SK-N-SH (cell line): ENCODE measurements at regions not wholly inside any gene's neighbourhood (a gene's known extent, or its start where the extent isn't known, plus 50 kb on each side); places are given as distances from the start of the nearest gene placed in this dataset.

Source experiments
- CTCF ChIA-PET: fragments of 300-600, 350-600 bp; formaldehyde crosslinking; extraction: SDS; loops from one replicate; lab custom pipeline; 2021; lab: Yijun Ruan, JAX
- POLR2A ChIA-PET: fragments of 350-600 bp; sonication (Branson Sonifier 250); formaldehyde crosslinking; extraction: SDS; loops from one replicate; lab custom pipeline; 2020; ENCODE audit warnings: antibody characterized with exemption, inconsistent platforms; lab: Yijun Ruan, JAX
- DNase-seq: peaks from one replicate; pipeline ENCODE4 v3.0.0; 2012
- H2AFZ ChIP-seq: fragments of 200-600 bp; sonication (generic); 2 replicates; pipeline ENCODE4 v1.8.1; 2016; ENCODE audit warnings: antibody characterized with exemption, mild to moderate bottlenecking, low read depth
- H3F3A ChIP-seq: fragments of 200-600 bp; sonication (generic); replicated peaks from 2 replicates; pipeline ENCODE3; 2016; ENCODE audit warnings: antibody characterized with exemption, mild to moderate bottlenecking; ENCODE audit not compliant: insufficient read depth
- H3K27ac ChIP-seq, 2 experiments: fragments of 200-500 bp in 1 of 2; fragments of 200-600 bp in 1 of 2; sonication (Bioruptor generic) in 1 of 2; sonication (generic), shearing (Covaris generic) in 1 of 2; 2 replicates each; pipeline versions ENCODE4 v1.5.1 to v1.6.1; 2014 to 2016; ENCODE audit warnings: low read depth in 2 of 2, inconsistent platforms in 1 of 2, low read length in 1 of 2, mild to moderate bottlenecking in 1 of 2, mixed read lengths in 1 of 2
- H3K27me3 ChIP-seq: fragments of 200-600 bp; sonication (generic), shearing (Covaris generic); 2 replicates; pipeline ENCODE4 v1.6.1; 2016; ENCODE audit warnings: mixed run types; ENCODE audit not compliant: insufficient read depth
- H3K36me3 ChIP-seq, 2 experiments: fragments of 200-500 bp in 1 of 2; fragments of 200-600 bp in 1 of 2; sonication (Bioruptor generic) in 1 of 2; sonication (generic) in 1 of 2; replicated peaks in 1 of 2; 2 replicates each; pipeline versions ENCODE3 to v1.5.1; 2014 to 2016; ENCODE audit warnings: low read length in 1 of 2, mild to moderate bottlenecking in 1 of 2; ENCODE audit not compliant: insufficient read depth in 2 of 2, control insufficient read depth in 1 of 2
- H3K4me1 ChIP-seq, 2 experiments: fragments of 200-500 bp in 1 of 2; fragments of 200-600 bp in 1 of 2; sonication (Bioruptor generic) in 1 of 2; sonication (generic), shearing (Covaris generic) in 1 of 2; 2 replicates each; pipeline versions ENCODE4 v1.5.1 to v1.6.1; 2014 to 2016; ENCODE audit warnings: low read depth in 1 of 2, low read length in 1 of 2, mixed run types in 1 of 2; ENCODE audit not compliant: insufficient read depth in 2 of 2, control insufficient read depth in 1 of 2
- H3K4me2 ChIP-seq: fragments of 200-600 bp; sonication (generic), shearing (Covaris generic); 2 replicates; pipeline ENCODE4 v1.6.1; 2017; ENCODE audit warnings: mixed run types
- H3K4me3 ChIP-seq, 2 experiments: fragments of 200-500 bp in 1 of 2; fragments of 200-600 bp in 1 of 2; sonication (Bioruptor generic) in 1 of 2; sonication (generic), shearing (Covaris generic) in 1 of 2; 2 replicates each; pipeline versions ENCODE4 v1.5.1 to v1.8.1; 2014 to 2016; ENCODE audit warnings: low read depth in 2 of 2, inconsistent platforms in 1 of 2, low read length in 1 of 2, mild to moderate bottlenecking in 1 of 2, mixed read lengths in 1 of 2, moderate library complexity in 1 of 2
- H3K79me2 ChIP-seq: fragments of 200-600 bp; sonication (generic); 2 replicates; pipeline ENCODE4 v1.8.1; 2017; ENCODE audit warnings: mild to moderate bottlenecking; ENCODE audit not compliant: insufficient read depth
- H3K9ac ChIP-seq: fragments of 200-600 bp; sonication (generic); 2 replicates; pipeline ENCODE4 v1.6.1; 2017; ENCODE audit warnings: mixed run types
- H3K9me2 ChIP-seq: fragments of 200-600 bp; sonication (generic); 2 replicates; pipeline ENCODE4 v1.6.1; 2017; ENCODE audit warnings: mixed run types
- H3K9me3 ChIP-seq: fragments of 200-600 bp; sonication (generic); 2 replicates; pipeline ENCODE4 v1.6.1; 2017; ENCODE audit warnings: mixed run types, mild to moderate bottlenecking, moderate library complexity
- H4K20me1 ChIP-seq: fragments of 200-600 bp; sonication (generic); 2 replicates; pipeline ENCODE4 v1.6.1; 2017; ENCODE audit warnings: mild to moderate bottlenecking, mixed run types; ENCODE audit not compliant: insufficient read depth
- CHD2 ChIP-seq: fragments of 150-350 bp; IDR thresholded peaks from 2 replicates; pipeline ENCODE4 v1.6.1; 2018; ENCODE audit warnings: low read length; ENCODE audit not compliant: partially characterized antibody
- ELF1 ChIP-seq: IDR thresholded peaks from 2 replicates; pipeline ENCODE4 v1.4.0; 2012
- EP300 ChIP-seq, 2 experiments: IDR thresholded peaks; 2 replicates each; pipeline versions ENCODE4 v1.4.0 to v1.6.1; 2012; ENCODE audit warnings: borderline replicate concordance in 1 of 2, low read depth in 1 of 2, low read length in 1 of 2
- FOSL2 ChIP-seq: IDR thresholded peaks from 2 replicates; pipeline ENCODE4 v1.4.0; 2012; ENCODE audit warnings: low read depth, mild to moderate bottlenecking, moderate library complexity, borderline replicate concordance
- FOXJ3 ChIP-seq: sonication (generic); formaldehyde crosslinking; IDR thresholded peaks from 2 replicates; pipeline ENCODE4 v1.5.1; 2020; ENCODE audit warnings: mild to moderate bottlenecking, missing genetic modification reagents
- GABPA ChIP-seq: IDR thresholded peaks from 2 replicates; pipeline ENCODE4 v1.4.0; 2012; ENCODE audit warnings: low read depth, mild to moderate bottlenecking
- GATA2 ChIP-seq: sonication (generic); formaldehyde crosslinking; IDR thresholded peaks from 2 replicates; pipeline ENCODE4 v1.5.0; 2020; ENCODE audit warnings: mild to moderate bottlenecking, missing genetic modification reagents
- MEF2A ChIP-seq: IDR thresholded peaks from 2 replicates; pipeline ENCODE4 v1.4.0; 2012; ENCODE audit warnings: low read depth, borderline replicate concordance
- MXI1 ChIP-seq: IDR thresholded peaks from 2 replicates; pipeline ENCODE4 v1.6.1; 2012; ENCODE audit warnings: mild to moderate bottlenecking, low read depth, low read length, improper control_type of control experiment
- RAD21 ChIP-seq: IDR thresholded peaks from 2 replicates; pipeline ENCODE4 v1.6.1; 2012; ENCODE audit warnings: mild to moderate bottlenecking, low read length
- RFX5 ChIP-seq: IDR thresholded peaks from 2 replicates; pipeline ENCODE4 v1.6.1; 2012; ENCODE audit warnings: mild to moderate bottlenecking, improper control_type of control experiment, low read length
- SMC3 ChIP-seq: IDR thresholded peaks from 2 replicates; pipeline ENCODE4 v1.6.1; 2012; ENCODE audit warnings: low read depth, low read length, improper control_type of control experiment
- TAF1 ChIP-seq: IDR thresholded peaks from 2 replicates; pipeline ENCODE4 v1.6.1; 2012; ENCODE audit warnings: low read depth, mild to moderate bottlenecking, low read length, moderate library complexity, borderline replicate concordance
- TCF12 ChIP-seq: IDR thresholded peaks from 2 replicates; pipeline ENCODE4 v1.4.0; 2012
- YY1 ChIP-seq: IDR thresholded peaks from 2 replicates; pipeline ENCODE4 v1.4.0; 2012; ENCODE audit warnings: low read depth, mild to moderate bottlenecking
- WGBS: methylation state at CpG from one replicate; pipeline ENCODE4 v1.1.6; 2017; ENCODE audit warnings: low lambda C conversion rate; 5-methylcytosine and 5-hydroxymethylcytosine counted together
- TF ChIP-seq, protein P1 (sequence below): IDR thresholded peaks from 2 replicates; pipeline ENCODE4 v1.6.1; 2012; ENCODE audit warnings: mild to moderate bottlenecking, low read depth, low read length, moderate library complexity
- TF ChIP-seq, protein P2 (sequence below): fragments of 150-350 bp; IDR thresholded peaks from 2 replicates; pipeline ENCODE4 v1.6.1; 2016; ENCODE audit warnings: mild to moderate bottlenecking, low read depth, low read length
- TF ChIP-seq, protein P3 (sequence below): IDR thresholded peaks from 2 replicates; pipeline ENCODE4 v1.4.0; 2012; ENCODE audit warnings: low read depth
- TF ChIP-seq, protein P4 (sequence below): IDR thresholded peaks from 2 replicates; pipeline ENCODE4 v1.4.0; 2012; ENCODE audit warnings: low read depth, borderline replicate concordance
- TF ChIP-seq, protein P5 (sequence below): fragments of 200-600 bp; sonication (generic); IDR thresholded peaks from 2 replicates; pipeline ENCODE4 v1.6.1; 2017; ENCODE audit warnings: antibody characterized with exemption, mild to moderate bottlenecking, moderate library complexity
- TF ChIP-seq, protein P6 (sequence below): IDR thresholded peaks from 2 replicates; pipeline ENCODE4 v1.4.0; 2012; ENCODE audit warnings: low read depth, borderline replicate concordance

DNA sequence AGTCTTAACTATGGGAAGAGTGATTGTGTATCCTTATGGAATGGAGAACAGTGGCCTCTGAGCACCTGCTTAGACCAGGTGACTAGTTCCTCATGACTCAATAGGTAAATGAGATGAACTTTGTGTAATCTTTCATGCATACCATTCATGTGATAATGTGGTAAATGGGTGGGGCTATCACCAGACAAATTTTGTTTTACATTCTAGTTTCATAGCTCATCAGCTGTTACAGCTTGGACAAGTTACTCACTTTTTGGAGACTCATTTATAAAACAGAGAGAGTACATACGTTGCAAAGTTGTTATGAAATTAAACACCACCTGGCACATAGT lies 103.7 kb upstream of the TGFBR2 start (continued):
- TF ChIP-seq, protein P1, sequence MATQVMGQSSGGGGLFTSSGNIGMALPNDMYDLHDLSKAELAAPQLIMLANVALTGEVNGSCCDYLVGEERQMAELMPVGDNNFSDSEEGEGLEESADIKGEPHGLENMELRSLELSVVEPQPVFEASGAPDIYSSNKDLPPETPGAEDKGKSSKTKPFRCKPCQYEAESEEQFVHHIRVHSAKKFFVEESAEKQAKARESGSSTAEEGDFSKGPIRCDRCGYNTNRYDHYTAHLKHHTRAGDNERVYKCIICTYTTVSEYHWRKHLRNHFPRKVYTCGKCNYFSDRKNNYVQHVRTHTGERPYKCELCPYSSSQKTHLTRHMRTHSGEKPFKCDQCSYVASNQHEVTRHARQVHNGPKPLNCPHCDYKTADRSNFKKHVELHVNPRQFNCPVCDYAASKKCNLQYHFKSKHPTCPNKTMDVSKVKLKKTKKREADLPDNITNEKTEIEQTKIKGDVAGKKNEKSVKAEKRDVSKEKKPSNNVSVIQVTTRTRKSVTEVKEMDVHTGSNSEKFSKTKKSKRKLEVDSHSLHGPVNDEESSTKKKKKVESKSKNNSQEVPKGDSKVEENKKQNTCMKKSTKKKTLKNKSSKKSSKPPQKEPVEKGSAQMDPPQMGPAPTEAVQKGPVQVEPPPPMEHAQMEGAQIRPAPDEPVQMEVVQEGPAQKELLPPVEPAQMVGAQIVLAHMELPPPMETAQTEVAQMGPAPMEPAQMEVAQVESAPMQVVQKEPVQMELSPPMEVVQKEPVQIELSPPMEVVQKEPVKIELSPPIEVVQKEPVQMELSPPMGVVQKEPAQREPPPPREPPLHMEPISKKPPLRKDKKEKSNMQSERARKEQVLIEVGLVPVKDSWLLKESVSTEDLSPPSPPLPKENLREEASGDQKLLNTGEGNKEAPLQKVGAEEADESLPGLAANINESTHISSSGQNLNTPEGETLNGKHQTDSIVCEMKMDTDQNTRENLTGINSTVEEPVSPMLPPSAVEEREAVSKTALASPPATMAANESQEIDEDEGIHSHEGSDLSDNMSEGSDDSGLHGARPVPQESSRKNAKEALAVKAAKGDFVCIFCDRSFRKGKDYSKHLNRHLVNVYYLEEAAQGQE, result no peak
- TF ChIP-seq TAF1, result no peak
- no peak for TF ChIP-seq YY1
- no peak for TF ChIP-seq SMC3
- no peak for TF ChIP-seq CHD2
- TF ChIP-seq, protein P2, sequence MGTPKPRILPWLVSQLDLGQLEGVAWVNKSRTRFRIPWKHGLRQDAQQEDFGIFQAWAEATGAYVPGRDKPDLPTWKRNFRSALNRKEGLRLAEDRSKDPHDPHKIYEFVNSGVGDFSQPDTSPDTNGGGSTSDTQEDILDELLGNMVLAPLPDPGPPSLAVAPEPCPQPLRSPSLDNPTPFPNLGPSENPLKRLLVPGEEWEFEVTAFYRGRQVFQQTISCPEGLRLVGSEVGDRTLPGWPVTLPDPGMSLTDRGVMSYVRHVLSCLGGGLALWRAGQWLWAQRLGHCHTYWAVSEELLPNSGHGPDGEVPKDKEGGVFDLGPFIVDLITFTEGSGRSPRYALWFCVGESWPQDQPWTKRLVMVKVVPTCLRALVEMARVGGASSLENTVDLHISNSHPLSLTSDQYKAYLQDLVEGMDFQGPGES, result no peak
- TF ChIP-seq, protein P3, sequence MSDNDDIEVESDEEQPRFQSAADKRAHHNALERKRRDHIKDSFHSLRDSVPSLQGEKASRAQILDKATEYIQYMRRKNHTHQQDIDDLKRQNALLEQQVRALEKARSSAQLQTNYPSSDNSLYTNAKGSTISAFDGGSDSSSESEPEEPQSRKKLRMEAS, result no peak
- TF ChIP-seq, protein P4, sequence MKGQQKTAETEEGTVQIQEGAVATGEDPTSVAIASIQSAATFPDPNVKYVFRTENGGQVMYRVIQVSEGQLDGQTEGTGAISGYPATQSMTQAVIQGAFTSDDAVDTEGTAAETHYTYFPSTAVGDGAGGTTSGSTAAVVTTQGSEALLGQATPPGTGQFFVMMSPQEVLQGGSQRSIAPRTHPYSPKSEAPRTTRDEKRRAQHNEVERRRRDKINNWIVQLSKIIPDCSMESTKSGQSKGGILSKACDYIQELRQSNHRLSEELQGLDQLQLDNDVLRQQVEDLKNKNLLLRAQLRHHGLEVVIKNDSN, result no peak
- no peak for TF ChIP-seq FOSL2
- no peak for TF ChIP-seq GATA2
- no peak for TF ChIP-seq MEF2A

DNA sequence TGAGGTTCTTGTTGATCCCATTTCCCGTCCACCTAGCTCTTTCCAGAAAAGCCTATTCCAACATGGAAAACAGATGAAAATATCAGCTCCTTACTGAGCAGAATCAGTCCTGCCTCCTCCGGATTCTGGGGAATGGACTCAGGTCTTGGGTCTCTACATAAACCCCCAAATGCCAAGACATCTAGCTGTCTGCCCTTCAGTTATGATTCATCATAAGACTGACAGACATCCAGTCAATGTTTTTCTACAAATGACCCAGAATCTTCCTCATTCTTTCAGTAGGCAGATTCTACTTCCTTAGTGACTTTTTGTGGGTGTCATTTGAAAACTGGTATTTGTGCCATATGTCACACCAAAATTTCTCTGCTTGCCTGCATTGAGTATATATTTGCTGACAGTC lies 103.0 kb upstream of the TGFBR2 start:
- no peak overlapping the region for H2AFZ ChIP-seq
- H3K9ac ChIP-seq, result no peak overlapping the region
- H3K9me3 ChIP-seq, result no peaks in the 10 kb centered on the region
- no peaks in the 10 kb centered on the region for H3K36me3 ChIP-seq
- H3K79me2 ChIP-seq, result no peaks in the 10 kb centered on the region
- 98% methylated on average over 2 of the region's 2 CpGs for WGBS
- CTCF ChIA-PET, result no interaction called here
- H3F3A ChIP-seq, result no peaks in the 10 kb centered on the region
- TF ChIP-seq FOXJ3 (CRISPR knock-in tag), result no peak
- TF ChIP-seq, protein P5, sequence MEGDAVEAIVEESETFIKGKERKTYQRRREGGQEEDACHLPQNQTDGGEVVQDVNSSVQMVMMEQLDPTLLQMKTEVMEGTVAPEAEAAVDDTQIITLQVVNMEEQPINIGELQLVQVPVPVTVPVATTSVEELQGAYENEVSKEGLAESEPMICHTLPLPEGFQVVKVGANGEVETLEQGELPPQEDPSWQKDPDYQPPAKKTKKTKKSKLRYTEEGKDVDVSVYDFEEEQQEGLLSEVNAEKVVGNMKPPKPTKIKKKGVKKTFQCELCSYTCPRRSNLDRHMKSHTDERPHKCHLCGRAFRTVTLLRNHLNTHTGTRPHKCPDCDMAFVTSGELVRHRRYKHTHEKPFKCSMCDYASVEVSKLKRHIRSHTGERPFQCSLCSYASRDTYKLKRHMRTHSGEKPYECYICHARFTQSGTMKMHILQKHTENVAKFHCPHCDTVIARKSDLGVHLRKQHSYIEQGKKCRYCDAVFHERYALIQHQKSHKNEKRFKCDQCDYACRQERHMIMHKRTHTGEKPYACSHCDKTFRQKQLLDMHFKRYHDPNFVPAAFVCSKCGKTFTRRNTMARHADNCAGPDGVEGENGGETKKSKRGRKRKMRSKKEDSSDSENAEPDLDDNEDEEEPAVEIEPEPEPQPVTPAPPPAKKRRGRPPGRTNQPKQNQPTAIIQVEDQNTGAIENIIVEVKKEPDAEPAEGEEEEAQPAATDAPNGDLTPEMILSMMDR, result no peak
- TF ChIP-seq RAD21, result no peak
- TF ChIP-seq ELF1, result no peak
- TF ChIP-seq TCF12, result no peak
- TF ChIP-seq EP300 (IDR thresholded peaks at IDR 0.05; ENCODE audit: borderline replicate concordance in 1 of 2, low read depth in 1 of 2, low read length in 1 of 2), result no peak
- no peak for TF ChIP-seq GATA2
- TF ChIP-seq FOSL2, result no peak
- no peak for TF ChIP-seq MXI1
- TF ChIP-seq SMC3, result no peak
- TF ChIP-seq RFX5, result no peak
- TF ChIP-seq, protein P6, sequence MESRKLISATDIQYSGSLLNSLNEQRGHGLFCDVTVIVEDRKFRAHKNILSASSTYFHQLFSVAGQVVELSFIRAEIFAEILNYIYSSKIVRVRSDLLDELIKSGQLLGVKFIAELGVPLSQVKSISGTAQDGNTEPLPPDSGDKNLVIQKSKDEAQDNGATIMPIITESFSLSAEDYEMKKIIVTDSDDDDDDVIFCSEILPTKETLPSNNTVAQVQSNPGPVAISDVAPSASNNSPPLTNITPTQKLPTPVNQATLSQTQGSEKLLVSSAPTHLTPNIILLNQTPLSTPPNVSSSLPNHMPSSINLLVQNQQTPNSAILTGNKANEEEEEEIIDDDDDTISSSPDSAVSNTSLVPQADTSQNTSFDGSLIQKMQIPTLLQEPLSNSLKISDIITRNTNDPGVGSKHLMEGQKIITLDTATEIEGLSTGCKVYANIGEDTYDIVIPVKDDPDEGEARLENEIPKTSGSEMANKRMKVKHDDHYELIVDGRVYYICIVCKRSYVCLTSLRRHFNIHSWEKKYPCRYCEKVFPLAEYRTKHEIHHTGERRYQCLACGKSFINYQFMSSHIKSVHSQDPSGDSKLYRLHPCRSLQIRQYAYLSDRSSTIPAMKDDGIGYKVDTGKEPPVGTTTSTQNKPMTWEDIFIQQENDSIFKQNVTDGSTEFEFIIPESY, result no peak
- TF ChIP-seq GABPA, result no peak
- TF ChIP-seq, protein P2, result no peak
- POLR2A ChIA-PET, result no interaction called here
- DNase-seq, result no peak
- H3K27ac ChIP-seq, result no peak overlapping the region
- no peaks in the 10 kb centered on the region for H3K9me2 ChIP-seq
- H4K20me1 ChIP-seq, result no peaks in the 10 kb centered on the region
- no peak overlapping the region for H3K4me2 ChIP-seq
- H3K4me3 ChIP-seq, result no peak overlapping the region
- no peaks in the 10 kb centered on the region for H3K27me3 ChIP-seq
- no peaks in the 10 kb centered on the region; a peak in 1 of 4 replicates for H3K4me1 ChIP-seq
